ENCODE measurements at regions not wholly inside any gene's neighbourhood (a gene's known extent, or its start where the extent isn't known, plus 50 kb on each side); places are given as distances from the start of the nearest gene placed in this dataset.

- no peak for ATAC-seq (ENCODE audit: low read depth)
- H3K4me1 Mint-ChIP-seq: no peaks in the 10 kb centered on the region
- no peaks in the 10 kb centered on the region for H3K36me3 Mint-ChIP-seq (ENCODE audit: low read depth)
- H3K9me3 Mint-ChIP-seq: peaks cover 2% of the 10 kb centered on the region
- POLR2A ChIA-PET: no interaction called here
- H3K4me3 Mint-ChIP-seq: no peak overlapping the region
- intact Hi-C loops (cut with micrococcal nuclease): no loop called here
- no peaks in the 10 kb centered on the region for H3K27me3 Mint-ChIP-seq
- H3K27ac Mint-ChIP-seq: no peak overlapping the region
- no peak for DNase-seq
- TF ChIP-seq, protein P1, sequence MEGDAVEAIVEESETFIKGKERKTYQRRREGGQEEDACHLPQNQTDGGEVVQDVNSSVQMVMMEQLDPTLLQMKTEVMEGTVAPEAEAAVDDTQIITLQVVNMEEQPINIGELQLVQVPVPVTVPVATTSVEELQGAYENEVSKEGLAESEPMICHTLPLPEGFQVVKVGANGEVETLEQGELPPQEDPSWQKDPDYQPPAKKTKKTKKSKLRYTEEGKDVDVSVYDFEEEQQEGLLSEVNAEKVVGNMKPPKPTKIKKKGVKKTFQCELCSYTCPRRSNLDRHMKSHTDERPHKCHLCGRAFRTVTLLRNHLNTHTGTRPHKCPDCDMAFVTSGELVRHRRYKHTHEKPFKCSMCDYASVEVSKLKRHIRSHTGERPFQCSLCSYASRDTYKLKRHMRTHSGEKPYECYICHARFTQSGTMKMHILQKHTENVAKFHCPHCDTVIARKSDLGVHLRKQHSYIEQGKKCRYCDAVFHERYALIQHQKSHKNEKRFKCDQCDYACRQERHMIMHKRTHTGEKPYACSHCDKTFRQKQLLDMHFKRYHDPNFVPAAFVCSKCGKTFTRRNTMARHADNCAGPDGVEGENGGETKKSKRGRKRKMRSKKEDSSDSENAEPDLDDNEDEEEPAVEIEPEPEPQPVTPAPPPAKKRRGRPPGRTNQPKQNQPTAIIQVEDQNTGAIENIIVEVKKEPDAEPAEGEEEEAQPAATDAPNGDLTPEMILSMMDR (IDR thresholded peaks at IDR 0.05): no peak
- CTCF ChIA-PET: no interaction called here
Observed at GRCh38 chr4:23582671-23583070, 307.2 kb downstream of the PPARGC1A start.

GRCh38 chr4:23579166-23579565 is 310.7 kb downstream of the PPARGC1A start:
- ChIA-PET CTCF (no interaction called here), POLR2A (no interaction called here)
- no peak for ATAC-seq (ENCODE audit: low read depth)

DNA sequence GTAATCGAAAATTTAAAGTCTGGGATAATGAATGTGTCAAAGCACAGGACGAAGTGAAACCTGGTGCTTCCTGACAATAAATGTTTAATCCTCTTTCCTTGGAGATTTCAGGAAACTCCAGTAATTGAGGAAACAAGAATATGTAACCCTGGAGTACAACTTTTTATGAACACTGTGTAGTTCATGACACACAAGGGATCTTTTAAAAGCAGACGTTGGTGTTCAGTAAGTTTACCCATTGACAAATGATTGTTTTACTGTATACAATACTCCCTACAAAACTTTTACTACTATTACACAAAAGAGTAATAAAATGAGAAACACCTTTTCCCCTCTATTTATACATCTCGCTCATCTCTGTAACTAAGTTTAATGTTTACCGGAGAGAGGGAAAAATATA is 312.4 kb downstream of the PPARGC1A start:
- Mint-ChIP-seq H3K27ac (no peak overlapping the region), H3K36me3 (ENCODE audit: low read depth) (no peaks in the 10 kb centered on the region), H3K9me3 (peaks cover 5% of the 10 kb centered on the region), H3K4me3 (no peak overlapping the region), H3K4me1 (no peaks in the 10 kb centered on the region), H3K27me3 (no peaks in the 10 kb centered on the region)
- ATAC-seq (ENCODE audit: low read depth) (no peak), DNase-seq (no peak)
- intact Hi-C loops (cut with micrococcal nuclease): no loop called here
- ChIA-PET POLR2A (no interaction called here), CTCF (no interaction called here)
- TF ChIP-seq, protein P1 (IDR thresholded peaks at IDR 0.05): no peak

More at GRCh38 chr4:23579166-23579565, 310.7 kb downstream of the PPARGC1A start:
- Mint-ChIP-seq H3K27me3 (no peaks in the 10 kb centered on the region), H3K4me1 (no peaks in the 10 kb centered on the region), H3K4me3 (no peak overlapping the region), H3K9me3 (peaks cover 4% of the 10 kb centered on the region), H3K27ac (no peak overlapping the region), H3K36me3 (ENCODE audit: low read depth) (no peaks in the 10 kb centered on the region)
- intact Hi-C loops (cut with micrococcal nuclease): no loop called here
- DNase-seq: no peak
- TF ChIP-seq, protein P1 (IDR thresholded peaks at IDR 0.05): no peak

GRCh38 chr4:23572382-23572781 is 317.5 kb downstream of the PPARGC1A start:
- no peak overlapping the region for H3K27ac Mint-ChIP-seq
- intact Hi-C loops (cut with micrococcal nuclease): no loop called here
- no peaks in the 10 kb centered on the region for H3K36me3 Mint-ChIP-seq (ENCODE audit: low read depth)
- TF ChIP-seq, protein P1 (IDR thresholded peaks at IDR 0.05): no peak
- ChIA-PET CTCF (no interaction called here), POLR2A (no interaction called here)
- peaks cover 7% of the 10 kb centered on the region for H3K9me3 Mint-ChIP-seq
- H3K4me1 Mint-ChIP-seq: no peaks in the 10 kb centered on the region
- no peaks in the 10 kb centered on the region for H3K27me3 Mint-ChIP-seq
- ATAC-seq (ENCODE audit: low read depth): no peak
- H3K4me3 Mint-ChIP-seq: no peak overlapping the region
- DNase-seq: no peak

DNA sequence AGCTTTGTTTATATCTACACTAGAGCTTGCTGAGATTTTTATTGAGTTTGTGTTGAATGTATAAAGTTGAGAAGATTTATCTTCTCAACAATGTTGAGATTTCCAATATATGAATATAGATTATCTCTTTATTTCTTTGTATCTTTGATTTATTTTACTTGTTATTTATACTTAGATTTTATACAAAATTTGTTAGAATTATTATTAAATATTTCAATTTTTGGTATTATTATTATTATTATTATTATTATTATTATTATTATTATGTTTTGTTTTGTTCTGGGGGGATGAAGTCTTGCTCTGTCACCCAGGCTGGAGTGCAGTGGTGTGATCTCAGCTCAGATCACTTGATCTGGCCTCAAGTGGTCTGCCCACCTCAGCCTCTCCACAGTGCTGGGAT is 322.5 kb downstream of the PPARGC1A start:
- no peaks in the 10 kb centered on the region for H3K4me1 Mint-ChIP-seq
- peaks cover 2% of the 10 kb centered on the region for H3K9me3 Mint-ChIP-seq
- intact Hi-C loops (cut with micrococcal nuclease): no loop called here
- no peaks in the 10 kb centered on the region for H3K27me3 Mint-ChIP-seq
- ATAC-seq (ENCODE audit: low read depth) (no peak), DNase-seq (no peak)
- CTCF ChIA-PET: no interaction called here
- no peaks in the 10 kb centered on the region for H3K36me3 Mint-ChIP-seq (ENCODE audit: low read depth)
- POLR2A ChIA-PET: no interaction called here
- no peak overlapping the region for H3K4me3 Mint-ChIP-seq
- TF ChIP-seq, protein P1 (IDR thresholded peaks at IDR 0.05): no peak
- no peak overlapping the region for H3K27ac Mint-ChIP-seq

Data from activated B cell treated with CpG ODN at 0.5 μM for 24 hours (primary cell).